NCI-H524 (cell line): ENCODE measurements at regions not wholly inside any gene's neighbourhood (a gene's known extent, or its start where the extent isn't known, plus 50 kb on each side); places are given as distances from the start of the nearest gene placed in this dataset.
A peak's percentile ranks its signal among the peaks of the same experiment; 100 is the strongest.
"Not testable (repeated sequence)": the region's sequence is repeated elsewhere in the genome, so short reads cannot be mapped to it uniquely, and the experiment has no call there.

Source experiments
- DNase-seq, 2 experiments: peaks; one replicate each; lab custom pipeline; 2025; lab: John Stamatoyannopoulos, UW

- no peak for DNase-seq
Measured at GRCh38 chr9:1875251-1875851, 139.8 kb upstream of the SMARCA2 start.

- no peak for DNase-seq
Measured at GRCh38 chr9:1875921-1876448, 139.2 kb upstream of the SMARCA2 start.

GRCh38 chr9:1876891-1877496, 138.2 kb upstream of the SMARCA2 start:
- DNase-seq, result no peak

- DNase-seq, result no peak
Measured at GRCh38 chr9:1877951-1878350, 137.2 kb upstream of the SMARCA2 start.

GRCh38 chr9:1878811-1879210, 136.3 kb upstream of the SMARCA2 start:
- no peak for DNase-seq

- no peak for DNase-seq
Measured at GRCh38 chr9:1879501-1879900, 135.6 kb upstream of the SMARCA2 start.

- DNase-seq, result no peak
Measured at GRCh38 chr9:1880038-1880565, 135.0 kb upstream of the SMARCA2 start.

GRCh38 chr9:1881708-1882295, 133.3 kb upstream of the SMARCA2 start:
- DNase-seq, result no peak

GRCh38 chr9:1882711-1883403, 132.3 kb upstream of the SMARCA2 start:
- no peak for DNase-seq

GRCh38 chr9:1890201-1890600, 124.9 kb upstream of the SMARCA2 start:
- no peak for DNase-seq

- DNase-seq, result no peak
Measured at GRCh38 chr9:1890816-1891215, 124.3 kb upstream of the SMARCA2 start.

GRCh38 chr9:1903080-1903704, 112.0 kb upstream of the SMARCA2 start:
- DNase-seq, result not testable (repeated sequence)

- no peak for DNase-seq
Measured at GRCh38 chr9:1907465-1907864, 107.7 kb upstream of the SMARCA2 start.

- no peak for DNase-seq
Measured at GRCh38 chr9:1909322-1909721, 105.8 kb upstream of the SMARCA2 start.

- DNase-seq, result no peak
Measured at GRCh38 chr9:1910269-1910811, 104.8 kb upstream of the SMARCA2 start.

GRCh38 chr9:1913631-1914330, 101.4 kb upstream of the SMARCA2 start:
- DNase-seq, result no peak

- peak in 1 of 2 experiments; percentile 18 for DNase-seq
Measured at GRCh38 chr9:1916095-1916494, 99.1 kb upstream of the SMARCA2 start.

- peak; percentile 65 to 80 for DNase-seq
Measured at GRCh38 chr9:1916655-1917054, 98.5 kb upstream of the SMARCA2 start.

- DNase-seq, result peak in 1 of 2 experiments; percentile 36
Measured at GRCh38 chr9:1917396-1917935, 97.7 kb upstream of the SMARCA2 start.

GRCh38 chr9:1918108-1918507, 97.0 kb upstream of the SMARCA2 start:
- no peak for DNase-seq

- peak in 1 of 2 experiments; percentile 5 for DNase-seq
Measured at GRCh38 chr9:1918622-1919021, 96.5 kb upstream of the SMARCA2 start.
